ENCODE measurements at regions not wholly inside any gene's neighbourhood (a gene's known extent, or its start where the extent isn't known, plus 50 kb on each side); places are given as distances from the start of the nearest gene placed in this dataset.

- Mint-ChIP-seq H3K27ac (no peak overlapping the region), H3K9me3 (peaks cover 4 to 12% (median 8%) of the 10 kb centered on the region in 5 donors), H3K27me3 (peaks cover 0 to 3% of the 10 kb centered on the region in 2 donors), H3K4me3 (no peak overlapping the region), H3K36me3 (no peaks in the 10 kb centered on the region), H3K4me1 (no peaks in the 10 kb centered on the region)
- no peaks in the 10 kb centered on the region for H3K4me1 ChIP-seq (ENCODE audit: insufficient read depth, low read length)
- H3K9me3 ChIP-seq (ENCODE audit: low read length): no peaks in the 10 kb centered on the region
- no peak overlapping the region for H3K27ac ChIP-seq (ENCODE audit: low read depth, low read length)
- DNase-seq: no peak
- no peak overlapping the region for H3K4me3 ChIP-seq (ENCODE audit: low read length)
- H3K27me3 ChIP-seq (ENCODE audit: insufficient read depth, low read length, poor library complexity, severe bottlenecking): no peaks in the 10 kb centered on the region
- no peaks in the 10 kb centered on the region for H3K36me3 ChIP-seq (ENCODE audit: insufficient read depth, low read length)
- CTCF ChIA-PET: no interaction called here
- POLR2A ChIA-PET: no interaction called here
These were observed 319.0 kb downstream of the TMEM114 start for GRCh38 chr16:8271344-8271743.

- Histone ChIP-seq H3K4me3 (ENCODE audit: low read length) (no peak overlapping the region), H3K27me3 (ENCODE audit: insufficient read depth, low read length, poor library complexity, severe bottlenecking) (no peaks in the 10 kb centered on the region), H3K9me3 (ENCODE audit: low read length) (no peaks in the 10 kb centered on the region), H3K36me3 (ENCODE audit: insufficient read depth, low read length) (no peaks in the 10 kb centered on the region), H3K27ac (ENCODE audit: low read depth, low read length) (no peak overlapping the region), H3K4me1 (ENCODE audit: insufficient read depth, low read length) (no peaks in the 10 kb centered on the region)
- H3K4me3 Mint-ChIP-seq: no peak overlapping the region
- POLR2A ChIA-PET: no interaction called here
- CTCF ChIA-PET: no interaction called here
- no peak for DNase-seq
- H3K36me3 Mint-ChIP-seq: no peaks in the 10 kb centered on the region
- H3K4me1 Mint-ChIP-seq: no peaks in the 10 kb centered on the region
- no peak overlapping the region for H3K27ac Mint-ChIP-seq
- peaks cover 0 to 15% (median 12%) of the 10 kb centered on the region in 5 donors for H3K9me3 Mint-ChIP-seq
- no peaks in the 10 kb centered on the region for H3K27me3 Mint-ChIP-seq
These were observed 328.0 kb downstream of the TMEM114 start for GRCh38 chr16:8262299-8262698.

GRCh38 chr16:8260140-8260539 is 330.2 kb downstream of the TMEM114 start:
- H3K27me3 Mint-ChIP-seq: no peaks in the 10 kb centered on the region
- ChIA-PET POLR2A (no interaction called here), CTCF (no interaction called here)
- H3K4me1 ChIP-seq (ENCODE audit: insufficient read depth, low read length): no peaks in the 10 kb centered on the region
- H3K4me3 ChIP-seq (ENCODE audit: low read length): no peak overlapping the region
- no peak overlapping the region for H3K4me3 Mint-ChIP-seq
- H3K27me3 ChIP-seq (ENCODE audit: insufficient read depth, low read length, poor library complexity, severe bottlenecking): no peaks in the 10 kb centered on the region
- DNase-seq: no peak
- no peak overlapping the region for H3K27ac ChIP-seq (ENCODE audit: low read depth, low read length)
- H3K4me1 Mint-ChIP-seq: no peaks in the 10 kb centered on the region
- no peaks in the 10 kb centered on the region for H3K36me3 Mint-ChIP-seq
- H3K9me3 Mint-ChIP-seq: peaks cover 2 to 9% (median 5%) of the 10 kb centered on the region in 5 donors
- no peak overlapping the region for H3K27ac Mint-ChIP-seq
- H3K9me3 ChIP-seq (ENCODE audit: low read length): no peaks in the 10 kb centered on the region
- no peaks in the 10 kb centered on the region for H3K36me3 ChIP-seq (ENCODE audit: insufficient read depth, low read length)

GRCh38 chr16:8258523-8258922 is 331.8 kb downstream of the TMEM114 start:
- Histone ChIP-seq H3K4me1 (ENCODE audit: insufficient read depth, low read length) (no peaks in the 10 kb centered on the region), H3K4me3 (ENCODE audit: low read length) (no peak overlapping the region), H3K36me3 (ENCODE audit: insufficient read depth, low read length) (no peaks in the 10 kb centered on the region), H3K27me3 (ENCODE audit: insufficient read depth, low read length, poor library complexity, severe bottlenecking) (no peaks in the 10 kb centered on the region), H3K9me3 (ENCODE audit: low read length) (no peaks in the 10 kb centered on the region), H3K27ac (ENCODE audit: low read depth, low read length) (no peak overlapping the region)
- no peak for DNase-seq
- peaks cover 2 to 9% (median 4%) of the 10 kb centered on the region in 5 donors for H3K9me3 Mint-ChIP-seq
- H3K36me3 Mint-ChIP-seq: no peaks in the 10 kb centered on the region
- POLR2A ChIA-PET: no interaction called here
- no peak overlapping the region for H3K4me3 Mint-ChIP-seq
- H3K4me1 Mint-ChIP-seq: no peaks in the 10 kb centered on the region
- no peak overlapping the region for H3K27ac Mint-ChIP-seq
- CTCF ChIA-PET: no interaction called here
- no peaks in the 10 kb centered on the region for H3K27me3 Mint-ChIP-seq

GRCh38 chr16:8257561-8257960 is 332.8 kb downstream of the TMEM114 start:
- no peak overlapping the region for H3K4me3 ChIP-seq (ENCODE audit: low read length)
- H3K27ac Mint-ChIP-seq: no peak overlapping the region
- no peaks in the 10 kb centered on the region for H3K27me3 ChIP-seq (ENCODE audit: insufficient read depth, low read length, poor library complexity, severe bottlenecking)
- H3K4me3 Mint-ChIP-seq: no peak overlapping the region
- no peak overlapping the region for H3K27ac ChIP-seq (ENCODE audit: low read depth, low read length)
- no peaks in the 10 kb centered on the region for H3K4me1 ChIP-seq (ENCODE audit: insufficient read depth, low read length)
- H3K4me1 Mint-ChIP-seq: no peaks in the 10 kb centered on the region
- CTCF ChIA-PET: no interaction called here
- H3K27me3 Mint-ChIP-seq: no peaks in the 10 kb centered on the region
- peaks cover 2 to 8% (median 4%) of the 10 kb centered on the region in 5 donors for H3K9me3 Mint-ChIP-seq
- no peaks in the 10 kb centered on the region for H3K36me3 ChIP-seq (ENCODE audit: insufficient read depth, low read length)
- no peak for DNase-seq
- H3K9me3 ChIP-seq (ENCODE audit: low read length): no peaks in the 10 kb centered on the region
- H3K36me3 Mint-ChIP-seq: no peaks in the 10 kb centered on the region
- POLR2A ChIA-PET: no interaction called here

GRCh38 chr16:8254405-8254804 is 335.9 kb downstream of the TMEM114 start:
- no peak for DNase-seq
- Mint-ChIP-seq H3K36me3 (no peaks in the 10 kb centered on the region), H3K27me3 (no peaks in the 10 kb centered on the region), H3K9me3 (peaks cover 0 to 5% (median 4%) of the 10 kb centered on the region in 5 donors), H3K4me1 (no peaks in the 10 kb centered on the region), H3K27ac (no peak overlapping the region), H3K4me3 (no peak overlapping the region)
- POLR2A ChIA-PET: no interaction called here
- H3K4me3 ChIP-seq (ENCODE audit: low read length): no peak overlapping the region
- H3K9me3 ChIP-seq (ENCODE audit: low read length): no peaks in the 10 kb centered on the region
- no peak overlapping the region for H3K27ac ChIP-seq (ENCODE audit: low read depth, low read length)
- no peaks in the 10 kb centered on the region for H3K4me1 ChIP-seq (ENCODE audit: insufficient read depth, low read length)
- H3K36me3 ChIP-seq (ENCODE audit: insufficient read depth, low read length): no peaks in the 10 kb centered on the region
- H3K27me3 ChIP-seq (ENCODE audit: insufficient read depth, low read length, poor library complexity, severe bottlenecking): no peaks in the 10 kb centered on the region
- CTCF ChIA-PET: no interaction called here

GRCh38 chr16:8253718-8254117 is 336.6 kb downstream of the TMEM114 start:
- Histone ChIP-seq H3K27ac (ENCODE audit: low read depth, low read length) (no peak overlapping the region), H3K4me1 (ENCODE audit: insufficient read depth, low read length) (no peaks in the 10 kb centered on the region), H3K36me3 (ENCODE audit: insufficient read depth, low read length) (no peaks in the 10 kb centered on the region), H3K27me3 (ENCODE audit: insufficient read depth, low read length, poor library complexity, severe bottlenecking) (no peaks in the 10 kb centered on the region), H3K9me3 (ENCODE audit: low read length) (no peaks in the 10 kb centered on the region), H3K4me3 (ENCODE audit: low read length) (no peak overlapping the region)
- ChIA-PET CTCF (no interaction called here), POLR2A (no interaction called here)
- no peak for DNase-seq
- Mint-ChIP-seq H3K27ac (peak overlapping the region in 1 of 8 donors; percentile 30), H3K27me3 (no peaks in the 10 kb centered on the region), H3K36me3 (peaks cover 0 to 2% (median 0%) of the 10 kb centered on the region in 3 donors), H3K4me3 (no peak overlapping the region), H3K4me1 (no peaks in the 10 kb centered on the region), H3K9me3 (peaks cover 0 to 5% (median 2%) of the 10 kb centered on the region in 5 donors)

- DNase-seq: no peak
- Mint-ChIP-seq H3K27me3 (no peaks in the 10 kb centered on the region), H3K4me3 (no peak overlapping the region), H3K36me3 (peaks cover 0 to 2% (median 0%) of the 10 kb centered on the region in 3 donors), H3K9me3 (peaks cover 0 to 5% (median 2%) of the 10 kb centered on the region in 5 donors), H3K27ac (no peak overlapping the region), H3K4me1 (no peaks in the 10 kb centered on the region)
- Histone ChIP-seq H3K4me1 (ENCODE audit: insufficient read depth, low read length) (no peaks in the 10 kb centered on the region), H3K27me3 (ENCODE audit: insufficient read depth, low read length, poor library complexity, severe bottlenecking) (no peaks in the 10 kb centered on the region), H3K36me3 (ENCODE audit: insufficient read depth, low read length) (no peaks in the 10 kb centered on the region), H3K27ac (ENCODE audit: low read depth, low read length) (no peak overlapping the region), H3K9me3 (ENCODE audit: low read length) (no peaks in the 10 kb centered on the region), H3K4me3 (ENCODE audit: low read length) (no peak overlapping the region)
- ChIA-PET POLR2A (no interaction called here), CTCF (no interaction called here)
These were observed 338.6 kb downstream of the TMEM114 start for GRCh38 chr16:8251727-8252126.

GRCh38 chr16:8251298-8251697 is 339.0 kb downstream of the TMEM114 start:
- no peaks in the 10 kb centered on the region for H3K4me1 ChIP-seq (ENCODE audit: insufficient read depth, low read length)
- no peak overlapping the region for H3K27ac Mint-ChIP-seq
- H3K4me1 Mint-ChIP-seq: no peaks in the 10 kb centered on the region
- H3K9me3 ChIP-seq (ENCODE audit: low read length): no peaks in the 10 kb centered on the region
- ChIA-PET CTCF (no interaction called here), POLR2A (no interaction called here)
- H3K4me3 ChIP-seq (ENCODE audit: low read length): no peak overlapping the region
- H3K36me3 Mint-ChIP-seq: peaks cover 0 to 2% (median 0%) of the 10 kb centered on the region in 3 donors
- no peak overlapping the region for H3K27ac ChIP-seq (ENCODE audit: low read depth, low read length)
- no peaks in the 10 kb centered on the region for H3K36me3 ChIP-seq (ENCODE audit: insufficient read depth, low read length)
- no peak for DNase-seq
- H3K27me3 Mint-ChIP-seq: no peaks in the 10 kb centered on the region
- H3K4me3 Mint-ChIP-seq: no peak overlapping the region
- peaks cover 0 to 5% (median 2%) of the 10 kb centered on the region in 5 donors for H3K9me3 Mint-ChIP-seq
- H3K27me3 ChIP-seq (ENCODE audit: insufficient read depth, low read length, poor library complexity, severe bottlenecking): no peaks in the 10 kb centered on the region

All from CD8-positive, alpha-beta memory T cell (primary cell).